Neural crest cell (in vitro differentiated cells): ENCODE measurements at regions not wholly inside any gene's neighbourhood (a gene's known extent, or its start where the extent isn't known, plus 50 kb on each side); places are given as distances from the start of the nearest gene placed in this dataset.

Source experiments
- DNase-seq: peaks from one replicate; pipeline ENCODE4 v3.0.0; 2021; ENCODE audit warnings: low read depth, mixed read lengths, low spot score
- H3K27ac Mint-ChIP-seq: one replicate; pipeline ENCODE4 v1.8.0; 2021; ENCODE audit warnings: mild to moderate bottlenecking, mixed read lengths; ENCODE audit not compliant: unreplicated experiment
- H3K27me3 Mint-ChIP-seq: 2 replicates; pipeline ENCODE4 v1.8.0; 2021; ENCODE audit warnings: low read depth, mild to moderate bottlenecking, mixed read lengths
- H3K36me3 Mint-ChIP-seq: 2 replicates; pipeline ENCODE4 v1.8.0; 2021; ENCODE audit warnings: low read depth, mild to moderate bottlenecking, mixed read lengths
- H3K4me1 Mint-ChIP-seq: 2 replicates; pipeline ENCODE4 v1.8.0; 2021; ENCODE audit warnings: mixed read lengths
- H3K4me3 Mint-ChIP-seq: one replicate; pipeline ENCODE4 v1.8.0; 2021; ENCODE audit warnings: mild to moderate bottlenecking, mixed read lengths
- H3K9me3 Mint-ChIP-seq: 2 replicates; pipeline ENCODE4 v1.8.0; 2021; ENCODE audit warnings: mixed read lengths
- CTCF ChIP-seq: fragments of 200-600 bp; sonication (generic); conservative IDR thresholded peaks from 2 replicates; pipeline ENCODE4 v1.5.0; 2021; ENCODE audit warnings: antibody characterized with exemption, mild to moderate bottlenecking

DNA sequence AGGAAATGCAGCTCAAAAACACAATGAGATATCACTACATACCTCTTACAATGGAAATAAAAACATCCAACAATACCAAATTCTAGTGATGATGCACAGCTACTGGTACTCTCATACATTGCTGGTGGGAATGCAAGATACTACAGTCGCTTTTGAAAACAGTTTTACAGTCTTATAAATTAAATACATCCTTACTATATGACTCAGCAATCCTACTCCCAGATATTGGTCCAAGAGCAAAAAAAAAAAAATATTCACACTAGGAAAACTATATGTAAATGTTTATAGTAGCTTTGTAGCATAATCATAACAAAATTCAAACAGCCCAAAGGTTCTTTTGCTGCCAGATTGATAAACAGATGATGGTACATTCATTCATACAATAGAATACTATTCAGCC is 217.4 kb upstream of the FAM83B start:
- no peaks in the 10 kb centered on the region for H3K27me3 Mint-ChIP-seq
- DNase-seq, result no peak
- no peak overlapping the region for H3K27ac Mint-ChIP-seq
- no peaks in the 10 kb centered on the region for H3K4me1 Mint-ChIP-seq
- H3K9me3 Mint-ChIP-seq, result peaks cover 5% of the 10 kb centered on the region
- H3K4me3 Mint-ChIP-seq, result no peak overlapping the region
- no peaks in the 10 kb centered on the region for H3K36me3 Mint-ChIP-seq
- TF ChIP-seq CTCF, result no peak

DNA sequence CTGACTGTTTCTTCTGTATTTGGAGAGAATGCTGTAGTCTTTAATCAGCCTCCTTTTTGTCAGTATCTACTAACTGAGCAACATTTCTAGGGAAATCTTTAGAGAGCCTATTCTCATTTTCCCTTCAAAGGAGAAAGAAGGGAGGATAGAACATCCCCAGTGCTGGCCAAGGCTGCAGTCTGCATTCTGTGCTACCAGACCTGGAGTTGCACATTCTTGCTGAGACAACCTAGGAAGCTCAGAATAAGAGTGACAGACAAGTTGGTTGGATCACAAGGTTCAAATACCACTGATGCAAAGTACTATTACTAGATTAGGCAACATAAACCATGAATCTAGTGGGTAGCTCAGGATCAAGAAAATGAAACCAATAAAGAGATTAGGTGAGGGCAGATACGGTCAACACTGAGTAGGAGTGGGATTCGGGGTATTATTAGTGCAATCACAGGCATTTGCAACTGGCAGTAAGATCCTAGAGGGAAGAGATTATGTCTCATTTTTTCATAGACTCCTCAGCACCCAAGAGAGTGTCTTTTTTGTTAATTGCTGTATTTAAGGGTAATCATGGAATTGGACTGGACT is 213.5 kb upstream of the FAM83B start:
- H3K27ac Mint-ChIP-seq, result no peak overlapping the region
- no peak for TF ChIP-seq CTCF
- peaks cover 5% of the 10 kb centered on the region for H3K9me3 Mint-ChIP-seq
- no peaks in the 10 kb centered on the region for H3K4me1 Mint-ChIP-seq
- no peaks in the 10 kb centered on the region for H3K36me3 Mint-ChIP-seq
- H3K4me3 Mint-ChIP-seq, result no peak overlapping the region
- H3K27me3 Mint-ChIP-seq, result no peaks in the 10 kb centered on the region
- DNase-seq, result no peak

DNA sequence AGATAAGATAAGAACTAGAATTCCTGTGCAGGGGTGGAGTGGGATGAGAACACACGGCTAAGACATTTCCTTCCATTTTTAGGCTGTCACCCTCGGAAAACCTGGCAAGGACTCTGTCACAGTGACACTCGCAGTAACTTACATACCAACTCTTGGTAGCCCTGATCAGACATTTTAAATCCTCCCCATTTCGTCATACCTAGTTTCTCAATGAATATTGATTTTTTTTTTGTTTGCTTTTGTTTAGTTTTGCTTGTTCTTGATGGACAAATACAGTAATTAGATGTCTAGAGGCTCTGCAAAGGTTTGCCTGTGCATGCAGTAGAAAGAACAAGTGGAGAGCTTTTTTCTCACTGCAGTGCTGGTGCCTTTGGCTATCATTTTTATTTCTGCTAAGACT is 213.0 kb upstream of the FAM83B start:
- Mint-ChIP-seq H3K4me3 (no peak overlapping the region), H3K27me3 (no peaks in the 10 kb centered on the region), H3K9me3 (peaks cover 5% of the 10 kb centered on the region), H3K4me1 (no peaks in the 10 kb centered on the region), H3K36me3 (no peaks in the 10 kb centered on the region), H3K27ac (no peak overlapping the region)
- no peak for TF ChIP-seq CTCF
- no peak for DNase-seq

- H3K4me1 Mint-ChIP-seq, result peaks cover under 1% of the 10 kb centered on the region
- H3K9me3 Mint-ChIP-seq, result no peaks in the 10 kb centered on the region
- H3K27ac Mint-ChIP-seq, result no peak overlapping the region
- no peak for DNase-seq
- H3K36me3 Mint-ChIP-seq, result no peaks in the 10 kb centered on the region
- H3K4me3 Mint-ChIP-seq, result no peak overlapping the region
- TF ChIP-seq CTCF, result no peak
- H3K27me3 Mint-ChIP-seq, result no peaks in the 10 kb centered on the region
These were observed 205.7 kb upstream of the FAM83B start for GRCh38 chr6:54640911-54641310.

DNA sequence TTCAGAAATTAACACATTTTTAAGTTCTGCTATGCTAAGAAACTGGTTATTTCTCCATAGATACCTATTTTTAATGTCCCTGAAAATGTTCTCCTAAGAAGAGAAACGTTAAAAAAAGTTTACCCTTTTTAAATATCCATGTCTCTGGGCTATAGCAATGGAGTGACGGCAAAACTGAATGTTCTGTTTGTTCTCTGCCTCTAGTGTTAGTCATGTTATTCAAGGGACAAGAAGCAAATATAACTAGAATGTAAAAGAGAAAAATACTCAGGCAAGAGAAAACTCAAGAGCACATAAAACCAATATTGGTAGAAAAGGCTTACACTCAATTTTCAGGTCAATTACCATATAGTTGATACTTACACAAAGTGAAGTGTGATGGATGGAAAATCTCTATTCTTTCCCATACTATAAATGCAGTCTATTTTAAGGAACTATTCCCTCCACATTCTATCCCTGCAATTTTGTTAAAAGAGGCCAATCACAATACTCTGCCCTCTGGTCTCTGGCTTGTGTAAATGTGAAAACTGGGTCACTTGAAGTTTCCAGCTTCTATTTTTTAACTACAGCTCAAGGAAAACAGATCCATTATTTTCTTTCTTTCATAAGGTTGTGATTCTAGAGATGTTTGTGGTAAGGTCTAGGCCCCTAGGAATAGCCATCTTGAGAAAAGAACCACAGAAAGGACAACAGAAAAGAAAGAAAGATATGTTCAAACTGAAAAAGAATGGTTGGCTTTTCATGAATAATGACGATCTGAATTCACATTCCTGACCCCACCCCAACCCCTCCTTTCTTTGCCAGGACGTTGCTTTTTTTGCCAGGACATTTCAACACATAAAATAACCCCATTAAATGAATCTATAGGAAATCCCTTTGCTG is 200.3 kb upstream of the FAM83B start:
- no peaks in the 10 kb centered on the region for H3K9me3 Mint-ChIP-seq
- no peak for TF ChIP-seq CTCF
- DNase-seq, result no peak
- H3K4me1 Mint-ChIP-seq, result peaks cover 11% of the 10 kb centered on the region
- no peaks in the 10 kb centered on the region for H3K36me3 Mint-ChIP-seq
- no peak overlapping the region for H3K4me3 Mint-ChIP-seq
- no peaks in the 10 kb centered on the region for H3K27me3 Mint-ChIP-seq
- no peak overlapping the region for H3K27ac Mint-ChIP-seq
